KMS-11 (cell line): ENCODE measurements at regions not wholly inside any gene's neighbourhood (a gene's known extent, or its start where the extent isn't known, plus 50 kb on each side); places are given as distances from the start of the nearest gene placed in this dataset.

ENCODE experiments used
- H2AFZ ChIP-seq: fragments of 200-600 bp; sonication (generic); 2 replicates; pipeline ENCODE4 v1.6.1; 2016; ENCODE audit warnings: antibody characterized with exemption, mixed run types, low read depth
- H3K27ac ChIP-seq: fragments of 200-600 bp; sonication (generic); 2 replicates; pipeline ENCODE4 v1.6.1; 2016; ENCODE audit warnings: mild to moderate bottlenecking, mixed run types
- H3K27me3 ChIP-seq: fragments of 200-600 bp; sonication (generic); 2 replicates; pipeline ENCODE4 v1.6.1; 2017; ENCODE audit warnings: mild to moderate bottlenecking, low read depth, mixed run types, moderate library complexity; ENCODE audit not compliant: insufficient read depth
- H3K36me3 ChIP-seq: fragments of 200-600 bp; sonication (generic); 2 replicates; pipeline ENCODE4 v1.6.1; 2017; ENCODE audit warnings: mild to moderate bottlenecking, mixed run types; ENCODE audit not compliant: insufficient read depth
- H3K4me1 ChIP-seq: fragments of 200-600 bp; sonication (generic); 2 replicates; pipeline ENCODE4 v1.6.1; 2016; ENCODE audit warnings: mild to moderate bottlenecking, low read depth, mixed run types; ENCODE audit not compliant: poor library complexity, severe bottlenecking
- H3K4me2 ChIP-seq: fragments of 200-600 bp; sonication (generic); 2 replicates; pipeline ENCODE4 v1.7.0; 2016; ENCODE audit warnings: mild to moderate bottlenecking, mixed run types
- H3K4me3 ChIP-seq: fragments of 200-600 bp; sonication (generic); IDR thresholded peaks from 2 replicates; pipeline ENCODE4 v1.6.1; 2017; ENCODE audit warnings: low read depth, low read length, mixed read lengths; ENCODE audit not compliant: insufficient read depth
- H3K79me2 ChIP-seq: fragments of 200-600 bp; sonication (generic); 2 replicates; pipeline ENCODE4 v1.6.1; 2016; ENCODE audit warnings: low read depth, mixed run types; ENCODE audit not compliant: insufficient read depth
- H3K9ac ChIP-seq: fragments of 200-600 bp; sonication (generic); 2 replicates; pipeline ENCODE4 v1.6.1; 2016; ENCODE audit warnings: mild to moderate bottlenecking, mixed run types
- H4K20me1 ChIP-seq: fragments of 200-600 bp; sonication (generic); 2 replicates; pipeline ENCODE4 v1.6.1; 2016; ENCODE audit warnings: mild to moderate bottlenecking, mixed run types; ENCODE audit not compliant: insufficient read depth
- CTCF ChIP-seq: fragments of 200-600 bp; sonication (generic); conservative IDR thresholded peaks from 2 replicates; pipeline ENCODE4 v1.6.1; 2017; ENCODE audit warnings: low read depth, mild to moderate bottlenecking, antibody characterized with exemption, low read length, moderate library complexity, mixed read lengths

GRCh38 chr11:41660585-41660984 lies 201.1 kb upstream of the LRRC4C start:
- no peaks in the 10 kb centered on the region for H3K4me1 ChIP-seq
- H2AFZ ChIP-seq, result no peak overlapping the region
- H4K20me1 ChIP-seq, result no peaks in the 10 kb centered on the region
- H3K4me2 ChIP-seq, result no peak overlapping the region
- no peak overlapping the region for H3K4me3 ChIP-seq
- H3K36me3 ChIP-seq, result no peaks in the 10 kb centered on the region
- H3K27ac ChIP-seq, result no peak overlapping the region
- H3K27me3 ChIP-seq, result no peaks in the 10 kb centered on the region
- H3K79me2 ChIP-seq, result no peaks in the 10 kb centered on the region
- no peak for TF ChIP-seq CTCF
- H3K9ac ChIP-seq, result no peak overlapping the region

GRCh38 chr11:41665441-41666360 lies 206.2 kb upstream of the LRRC4C start:
- Histone ChIP-seq H3K79me2 (no peaks in the 10 kb centered on the region), H3K4me1 (no peaks in the 10 kb centered on the region), H3K9ac (no peak overlapping the region), H3K27me3 (no peaks in the 10 kb centered on the region), H3K4me2 (no peak overlapping the region), H3K27ac (no peak overlapping the region), H3K4me3 (no peak overlapping the region), H4K20me1 (no peaks in the 10 kb centered on the region), H3K36me3 (no peaks in the 10 kb centered on the region), H2AFZ (no peak overlapping the region)
- no peak for TF ChIP-seq CTCF

- Histone ChIP-seq H2AFZ (no peak overlapping the region), H3K4me2 (no peak overlapping the region), H3K36me3 (no peaks in the 10 kb centered on the region), H3K4me3 (no peak overlapping the region), H3K4me1 (no peaks in the 10 kb centered on the region), H3K9ac (no peak overlapping the region), H3K27me3 (no peaks in the 10 kb centered on the region), H3K27ac (no peak overlapping the region), H4K20me1 (no peaks in the 10 kb centered on the region), H3K79me2 (no peaks in the 10 kb centered on the region)
- no peak for TF ChIP-seq CTCF
Observed at GRCh38 chr11:41666951-41667653, 207.7 kb upstream of the LRRC4C start.

- no peak overlapping the region for H3K4me3 ChIP-seq
- H3K9ac ChIP-seq, result no peak overlapping the region
- no peaks in the 10 kb centered on the region for H3K27me3 ChIP-seq
- H4K20me1 ChIP-seq, result no peaks in the 10 kb centered on the region
- H2AFZ ChIP-seq, result no peak overlapping the region
- H3K79me2 ChIP-seq, result no peaks in the 10 kb centered on the region
- H3K4me1 ChIP-seq, result no peaks in the 10 kb centered on the region
- no peaks in the 10 kb centered on the region for H3K36me3 ChIP-seq
- H3K4me2 ChIP-seq, result no peak overlapping the region
- H3K27ac ChIP-seq, result no peak overlapping the region
- no peak for TF ChIP-seq CTCF
Observed at GRCh38 chr11:41675205-41675604, 215.8 kb upstream of the LRRC4C start.
